Natural killer cell (primary cell): ENCODE measurements at regions not wholly inside any gene's neighbourhood (a gene's known extent, or its start where the extent isn't known, plus 50 kb on each side); places are given as distances from the start of the nearest gene placed in this dataset.

Experiments
- ATAC-seq, 3 donors: fragments of 150-1000 bp in 2 of 3; fragments of 200-7000 bp in 1 of 3; cut with Tn5 transposase; 1 replicate in 1 of 3; 2 replicates in 2 of 3; pipeline ENCODE4 v1.10.0; 2021; ENCODE audit warnings: mild to moderate bottlenecking in 2 of 3, moderate library complexity in 2 of 3
- DNase-seq, 2 donors: peaks; one replicate each; pipeline versions ENCODE4 v3.0.0 to v3.0.0-alpha.2; 2013 to 2021; ENCODE audit warnings: mixed read lengths in 1 of 2
- H3K27ac ChIP-seq: one replicate; pipeline ENCODE4 v1.5.1; 2013; ENCODE audit warnings: mild to moderate bottlenecking, low read length
- H3K27me3 ChIP-seq: one replicate; pipeline ENCODE4 v1.6.1; 2013; ENCODE audit warnings: low read length; ENCODE audit not compliant: control insufficient read depth, insufficient read depth
- H3K36me3 ChIP-seq: one replicate; pipeline ENCODE4 v1.6.1; 2013; ENCODE audit warnings: low read length; ENCODE audit not compliant: control insufficient read depth, insufficient read depth
- H3K4me1 ChIP-seq: one replicate; pipeline ENCODE4 v1.6.1; 2013; ENCODE audit warnings: low read length; ENCODE audit not compliant: control insufficient read depth, insufficient read depth
- H3K4me3 ChIP-seq: one replicate; pipeline ENCODE4 v1.5.1; 2013; ENCODE audit warnings: low read length
- H3K9me3 ChIP-seq: one replicate; pipeline ENCODE4 v1.6.1; 2013; ENCODE audit warnings: low read length; ENCODE audit not compliant: control insufficient read depth, insufficient read depth
- H3K27ac Mint-ChIP-seq, 2 donors: one replicate each; pipeline ENCODE4 v1.8.0; 2022; ENCODE audit warnings: mild to moderate bottlenecking in 2 of 2, mixed read lengths in 2 of 2, moderate library complexity in 1 of 2
- H3K27me3 Mint-ChIP-seq, 2 donors: one replicate each; pipeline ENCODE4 v1.8.0; 2022; ENCODE audit warnings: low read depth in 2 of 2, mixed read lengths in 2 of 2
- H3K36me3 Mint-ChIP-seq: one replicate; pipeline ENCODE4 v1.8.0; 2022; ENCODE audit warnings: mixed read lengths
- H3K4me1 Mint-ChIP-seq, 2 donors: one replicate each; pipeline ENCODE4 v1.8.0; 2022; ENCODE audit warnings: mixed read lengths in 2 of 2
- H3K4me3 Mint-ChIP-seq: one replicate; pipeline ENCODE4 v1.8.0; 2022; ENCODE audit warnings: mild to moderate bottlenecking, moderate library complexity, mixed read lengths
- H3K9me3 Mint-ChIP-seq, 2 donors: one replicate each; pipeline ENCODE4 v1.8.0; 2022; ENCODE audit warnings: mixed read lengths in 2 of 2
- WGBS: methylation state at CpG from one replicate; pipeline ENCODE4 v1.1.7; 2013; ENCODE audit warnings: missing lambda C conversion rate; ENCODE audit not compliant: insufficient coverage; 5-methylcytosine and 5-hydroxymethylcytosine counted together
- intact Hi-C: fragments of 100-400 bp; cut with micrococcal nuclease; formaldehyde crosslinking; loops from one replicate; pipeline ENCODE4 v1.14.2; 2022
- TF ChIP-seq, protein P1 (sequence below): fragments of 200-600 bp; IDR thresholded peaks from one replicate; pipeline ENCODE4 v1.8.0; 2022; ENCODE audit warnings: antibody characterized with exemption

DNA sequence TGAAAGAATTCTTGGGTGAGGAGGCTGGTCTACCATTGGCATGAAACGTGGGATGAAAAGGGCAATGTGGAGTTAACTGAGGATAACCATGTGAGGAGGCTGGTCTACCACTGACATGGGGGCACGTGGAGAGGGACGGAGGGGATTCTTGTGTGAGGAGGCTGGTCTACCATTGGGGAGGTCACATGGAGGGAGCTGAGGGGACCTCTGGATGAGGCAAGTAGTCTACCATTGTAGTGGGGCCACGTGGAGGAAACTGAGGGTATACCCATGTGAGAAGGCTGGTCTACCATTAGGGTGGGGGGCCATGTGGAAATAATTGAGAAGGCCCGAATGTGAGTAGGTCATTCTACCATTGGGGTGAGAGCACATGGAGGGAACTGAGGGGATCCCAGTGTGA, 154.1 kb downstream of the FBLN2 start:
- H3K27me3 ChIP-seq: no peaks in the 10 kb centered on the region
- Mint-ChIP-seq H3K27ac (no peak overlapping the region), H3K27me3 (peaks cover 18 to 24% of the 10 kb centered on the region in 2 donors), H3K4me1 (no peaks in the 10 kb centered on the region), H3K36me3 (no peaks in the 10 kb centered on the region), H3K9me3 (no peaks in the 10 kb centered on the region), H3K4me3 (no peak overlapping the region)
- DNase-seq: no peak
- H3K4me3 ChIP-seq: no peak overlapping the region
- intact Hi-C loops: no loop called here
- 73% methylated on average over 5 of the region's 5 CpGs for WGBS
- TF ChIP-seq, protein P1, sequence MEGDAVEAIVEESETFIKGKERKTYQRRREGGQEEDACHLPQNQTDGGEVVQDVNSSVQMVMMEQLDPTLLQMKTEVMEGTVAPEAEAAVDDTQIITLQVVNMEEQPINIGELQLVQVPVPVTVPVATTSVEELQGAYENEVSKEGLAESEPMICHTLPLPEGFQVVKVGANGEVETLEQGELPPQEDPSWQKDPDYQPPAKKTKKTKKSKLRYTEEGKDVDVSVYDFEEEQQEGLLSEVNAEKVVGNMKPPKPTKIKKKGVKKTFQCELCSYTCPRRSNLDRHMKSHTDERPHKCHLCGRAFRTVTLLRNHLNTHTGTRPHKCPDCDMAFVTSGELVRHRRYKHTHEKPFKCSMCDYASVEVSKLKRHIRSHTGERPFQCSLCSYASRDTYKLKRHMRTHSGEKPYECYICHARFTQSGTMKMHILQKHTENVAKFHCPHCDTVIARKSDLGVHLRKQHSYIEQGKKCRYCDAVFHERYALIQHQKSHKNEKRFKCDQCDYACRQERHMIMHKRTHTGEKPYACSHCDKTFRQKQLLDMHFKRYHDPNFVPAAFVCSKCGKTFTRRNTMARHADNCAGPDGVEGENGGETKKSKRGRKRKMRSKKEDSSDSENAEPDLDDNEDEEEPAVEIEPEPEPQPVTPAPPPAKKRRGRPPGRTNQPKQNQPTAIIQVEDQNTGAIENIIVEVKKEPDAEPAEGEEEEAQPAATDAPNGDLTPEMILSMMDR: no peak
- no peaks in the 10 kb centered on the region for H3K36me3 ChIP-seq
- peaks cover 4% of the 10 kb centered on the region for H3K9me3 ChIP-seq
- no peaks in the 10 kb centered on the region for H3K4me1 ChIP-seq
- no peak for ATAC-seq
- H3K27ac ChIP-seq: no peak overlapping the region

DNA sequence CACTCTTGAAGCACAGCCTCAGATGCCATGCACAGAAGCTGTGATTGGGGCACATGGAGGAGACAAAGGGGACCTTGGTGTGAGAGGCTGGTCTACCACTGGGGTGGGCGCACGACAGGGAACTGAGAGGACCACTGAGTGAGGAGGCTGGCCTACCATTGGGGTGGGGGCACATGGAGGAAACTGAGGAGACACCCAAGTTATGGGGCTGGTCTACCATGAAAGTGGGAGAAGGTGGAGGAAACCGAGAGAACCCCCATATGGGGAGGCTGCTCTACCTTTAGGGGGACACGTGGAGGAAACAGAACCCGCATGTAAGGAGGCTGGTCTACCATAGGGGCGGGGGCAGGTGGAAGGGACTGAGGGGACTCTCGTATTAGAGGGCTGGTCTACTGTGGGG, 153.4 kb downstream of the FBLN2 start:
- Histone ChIP-seq H3K4me1 (no peaks in the 10 kb centered on the region), H3K36me3 (no peaks in the 10 kb centered on the region), H3K4me3 (no peak overlapping the region), H3K9me3 (peaks cover 4% of the 10 kb centered on the region), H3K27ac (no peak overlapping the region), H3K27me3 (no peaks in the 10 kb centered on the region)
- Mint-ChIP-seq H3K27me3 (peaks cover 16 to 22% of the 10 kb centered on the region in 2 donors), H3K9me3 (no peaks in the 10 kb centered on the region), H3K4me3 (no peak overlapping the region), H3K4me1 (no peaks in the 10 kb centered on the region), H3K27ac (no peak overlapping the region), H3K36me3 (no peaks in the 10 kb centered on the region)
- intact Hi-C loops: no loop called here
- 87% methylated on average over 7 of the region's 7 CpGs for WGBS
- DNase-seq: no peak
- ATAC-seq: no peak
- TF ChIP-seq, protein P1: no peak

DNA sequence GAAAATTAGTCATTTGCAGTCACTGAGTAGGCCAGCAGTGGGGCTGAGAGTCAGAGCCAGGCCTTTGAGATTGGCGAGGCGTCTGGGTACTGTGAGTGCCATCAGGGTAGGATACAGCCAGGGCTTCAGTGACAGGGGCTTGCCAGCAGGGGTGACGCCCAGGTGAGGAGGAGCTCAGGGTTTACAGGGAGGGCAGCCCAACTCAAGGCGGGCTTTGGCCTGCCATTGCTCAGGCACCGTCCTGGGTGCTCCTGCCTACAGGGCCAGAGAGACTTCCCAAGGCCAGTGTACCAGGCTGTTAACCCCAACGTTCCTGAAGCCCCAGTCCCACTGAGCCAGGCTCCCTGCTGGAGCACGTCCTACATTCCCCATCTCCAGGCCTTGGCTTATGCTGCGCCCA, 152.0 kb downstream of the FBLN2 start:
- Mint-ChIP-seq H3K36me3 (no peaks in the 10 kb centered on the region), H3K4me1 (no peaks in the 10 kb centered on the region), H3K4me3 (no peak overlapping the region), H3K9me3 (no peaks in the 10 kb centered on the region), H3K27ac (no peak overlapping the region), H3K27me3 (peaks cover 2 to 14% of the 10 kb centered on the region in 2 donors)
- intact Hi-C loops: no loop called here
- no peak for ATAC-seq
- Histone ChIP-seq H3K9me3 (peaks cover 4% of the 10 kb centered on the region), H3K36me3 (no peaks in the 10 kb centered on the region), H3K4me1 (no peaks in the 10 kb centered on the region), H3K27ac (no peak overlapping the region), H3K27me3 (no peaks in the 10 kb centered on the region), H3K4me3 (no peak overlapping the region)
- DNase-seq: no peak
- WGBS: 88% methylated on average over 8 of the region's 8 CpGs
- TF ChIP-seq, protein P1: no peak

DNA sequence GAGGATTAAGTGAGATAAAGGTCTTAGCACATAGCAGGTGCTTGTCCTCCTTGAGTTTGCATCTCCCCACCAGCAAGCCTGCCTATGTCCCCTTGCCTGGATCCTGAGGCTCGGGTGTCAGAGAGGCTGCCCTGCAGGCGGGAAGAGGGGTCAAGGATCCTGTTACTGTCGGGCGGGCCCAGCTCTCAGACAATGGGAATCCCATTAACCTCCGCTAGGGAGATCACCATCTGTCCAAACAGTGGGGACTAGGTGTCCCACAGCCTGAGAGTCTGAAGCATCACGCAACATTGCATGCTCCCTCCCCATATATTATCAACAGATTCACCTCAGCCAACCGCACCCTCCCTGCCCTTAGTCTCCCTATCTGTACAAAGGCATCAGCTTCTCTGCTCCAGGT, 151.4 kb downstream of the FBLN2 start:
- intact Hi-C loops: no loop called here
- no peak overlapping the region for H3K27ac ChIP-seq
- H3K4me3 ChIP-seq: no peak overlapping the region
- H3K27me3 Mint-ChIP-seq: peaks cover 0 to 12% of the 10 kb centered on the region in 2 donors
- H3K9me3 ChIP-seq: no peaks in the 10 kb centered on the region
- no peaks in the 10 kb centered on the region for H3K4me1 Mint-ChIP-seq
- no peak overlapping the region for H3K4me3 Mint-ChIP-seq
- no peaks in the 10 kb centered on the region for H3K4me1 ChIP-seq
- no peaks in the 10 kb centered on the region for H3K27me3 ChIP-seq
- TF ChIP-seq, protein P1: no peak
- no peaks in the 10 kb centered on the region for H3K9me3 Mint-ChIP-seq
- no peaks in the 10 kb centered on the region for H3K36me3 ChIP-seq
- no peak overlapping the region for H3K27ac Mint-ChIP-seq
- 87% methylated on average over 7 of the region's 7 CpGs for WGBS
- no peaks in the 10 kb centered on the region for H3K36me3 Mint-ChIP-seq
- ATAC-seq (no peak), DNase-seq (no peak)
